Loucy (cell line): ENCODE measurements at regions not wholly inside any gene's neighbourhood (a gene's known extent, or its start where the extent isn't known, plus 50 kb on each side); places are given as distances from the start of the nearest gene placed in this dataset.

ENCODE experiments used
- H2AFZ ChIP-seq: fragments of 200-600 bp; sonication (generic); 2 replicates; pipeline ENCODE4 v1.6.0; 2016; ENCODE audit warnings: antibody characterized with exemption, mild to moderate bottlenecking, low read length, moderate library complexity
- H3F3A ChIP-seq: fragments of 200-600 bp; 2 replicates; pipeline ENCODE4 v1.6.0; 2016; ENCODE audit warnings: antibody characterized with exemption, low read depth, mild to moderate bottlenecking
- H3K27me3 ChIP-seq: fragments of 200-600 bp; sonication (generic); 2 replicates; pipeline ENCODE4 v1.6.1; 2014; ENCODE audit warnings: low read length, mild to moderate bottlenecking; ENCODE audit not compliant: insufficient read depth, poor library complexity, severe bottlenecking
- H3K36me3 ChIP-seq: fragments of 200-600 bp; sonication (generic); 2 replicates; pipeline ENCODE4 v1.6.1; 2016; ENCODE audit warnings: low read length; ENCODE audit not compliant: insufficient read depth
- H3K4me1 ChIP-seq: fragments of 200-600 bp; sonication (generic); 2 replicates; pipeline ENCODE4 v1.5.1; 2014; ENCODE audit warnings: low read length, mild to moderate bottlenecking; ENCODE audit not compliant: insufficient read depth, poor library complexity, severe bottlenecking
- H3K4me2 ChIP-seq: fragments of 200-600 bp; sonication (generic); 2 replicates; pipeline ENCODE4 v1.6.0; 2014; ENCODE audit warnings: antibody characterized with exemption, low read length, low read depth, mild to moderate bottlenecking; ENCODE audit not compliant: poor library complexity, severe bottlenecking
- H3K4me3 ChIP-seq: fragments of 200-600 bp; sonication (generic); 2 replicates; pipeline ENCODE4 v1.5.1; 2014; ENCODE audit warnings: low read length, mild to moderate bottlenecking, mixed read lengths; ENCODE audit not compliant: poor library complexity, severe bottlenecking
- H3K79me2 ChIP-seq: fragments of 200-600 bp; sonication (generic); 2 replicates; pipeline ENCODE4 v1.6.1; 2014; ENCODE audit warnings: low read length; ENCODE audit not compliant: insufficient read depth
- H3K9ac ChIP-seq: fragments of 200-600 bp; sonication (generic); 2 replicates; pipeline ENCODE4 v1.6.0; 2014; ENCODE audit warnings: mild to moderate bottlenecking, low read depth, low read length, moderate library complexity; ENCODE audit not compliant: poor library complexity, severe bottlenecking
- H3K9me2 ChIP-seq: fragments of 200-600 bp; sonication (generic); replicated peaks from 2 replicates; pipeline ENCODE4 v1.6.1; 2016; ENCODE audit warnings: low read depth, low read length, mixed read lengths
- H3K9me3 ChIP-seq: fragments of 200-600 bp; sonication (generic); 2 replicates; pipeline ENCODE4 v1.6.1; 2014; ENCODE audit warnings: mild to moderate bottlenecking, antibody characterized with exemption, low read length, low read depth; ENCODE audit not compliant: insufficient read depth
- H4K20me1 ChIP-seq: fragments of 200-600 bp; sonication (generic); 2 replicates; pipeline ENCODE4 v1.6.0; 2014; ENCODE audit warnings: antibody characterized with exemption, low read length, mild to moderate bottlenecking; ENCODE audit not compliant: insufficient read depth, poor library complexity, severe bottlenecking
- CTCF ChIP-seq: fragments of 200-600 bp; sonication (generic); conservative IDR thresholded peaks from 2 replicates; pipeline ENCODE4 v1.5.1; 2014; ENCODE audit warnings: mild to moderate bottlenecking, antibody characterized with exemption, low read length
- EZH2phosphoT487 ChIP-seq: fragments of 200-600 bp; IDR thresholded peaks from 2 replicates; pipeline ENCODE4 v1.6.1; 2018; ENCODE audit warnings: antibody characterized with exemption, mild to moderate bottlenecking, moderate library complexity, borderline replicate concordance

GRCh38 chr1:230002164-230002803 is 64.8 kb upstream of the GALNT2 start:
- Histone ChIP-seq H3K4me1 (no peaks in the 10 kb centered on the region), H3K9me2 (no peaks in the 10 kb centered on the region), H2AFZ (no peak overlapping the region), H3K4me3 (no peak overlapping the region), H3K27me3 (no peaks in the 10 kb centered on the region), H3K9me3 (no peaks in the 10 kb centered on the region), H3K79me2 (no peaks in the 10 kb centered on the region), H3K4me2 (no peak overlapping the region), H3K36me3 (no peaks in the 10 kb centered on the region), H4K20me1 (no peaks in the 10 kb centered on the region), H3F3A (no peaks in the 10 kb centered on the region), H3K9ac (no peak overlapping the region)
- TF ChIP-seq CTCF (no peak), EZH2phosphoT487 (no peak)

GRCh38 chr1:230003409-230003808 is 63.6 kb upstream of the GALNT2 start:
- H3K36me3 ChIP-seq = no peaks in the 10 kb centered on the region
- no peak overlapping the region for H3K4me2 ChIP-seq
- no peaks in the 10 kb centered on the region for H3F3A ChIP-seq
- no peak overlapping the region for H2AFZ ChIP-seq
- H3K9me3 ChIP-seq = no peaks in the 10 kb centered on the region
- H3K9ac ChIP-seq = no peak overlapping the region
- TF ChIP-seq CTCF = no peak
- no peaks in the 10 kb centered on the region for H3K4me1 ChIP-seq
- H3K27me3 ChIP-seq = no peaks in the 10 kb centered on the region
- no peaks in the 10 kb centered on the region for H4K20me1 ChIP-seq
- H3K9me2 ChIP-seq = no peaks in the 10 kb centered on the region
- H3K4me3 ChIP-seq = no peak overlapping the region
- no peaks in the 10 kb centered on the region for H3K79me2 ChIP-seq

GRCh38 chr1:230005040-230005439 is 62.0 kb upstream of the GALNT2 start:
- TF ChIP-seq CTCF (no peak), EZH2phosphoT487 (no peak)
- Histone ChIP-seq H3K9me3 (no peaks in the 10 kb centered on the region), H3K4me3 (no peak overlapping the region), H4K20me1 (no peaks in the 10 kb centered on the region), H3F3A (no peaks in the 10 kb centered on the region), H3K9me2 (no peaks in the 10 kb centered on the region), H3K9ac (no peak overlapping the region), H3K4me2 (no peak overlapping the region), H3K4me1 (no peaks in the 10 kb centered on the region), H3K79me2 (no peaks in the 10 kb centered on the region), H3K27me3 (no peaks in the 10 kb centered on the region), H3K36me3 (no peaks in the 10 kb centered on the region), H2AFZ (no peak overlapping the region)
